IPS-18c (cell line): ENCODE measurements at regions not wholly inside any gene's neighbourhood (a gene's known extent, or its start where the extent isn't known, plus 50 kb on each side); places are given as distances from the start of the nearest gene placed in this dataset.

Experiments used
- H3K4me3 ChIP-seq: 2 replicates; pipeline ENCODE4 v1.7.0; 2013; ENCODE audit warnings: low read depth, mild to moderate bottlenecking, low read length, moderate library complexity; ENCODE audit not compliant: insufficient read depth
- H3K9me3 ChIP-seq: one replicate; pipeline ENCODE4 v1.6.1; 2013; ENCODE audit warnings: mild to moderate bottlenecking, low read length, moderate library complexity; ENCODE audit not compliant: control insufficient read depth, insufficient read depth

DNA sequence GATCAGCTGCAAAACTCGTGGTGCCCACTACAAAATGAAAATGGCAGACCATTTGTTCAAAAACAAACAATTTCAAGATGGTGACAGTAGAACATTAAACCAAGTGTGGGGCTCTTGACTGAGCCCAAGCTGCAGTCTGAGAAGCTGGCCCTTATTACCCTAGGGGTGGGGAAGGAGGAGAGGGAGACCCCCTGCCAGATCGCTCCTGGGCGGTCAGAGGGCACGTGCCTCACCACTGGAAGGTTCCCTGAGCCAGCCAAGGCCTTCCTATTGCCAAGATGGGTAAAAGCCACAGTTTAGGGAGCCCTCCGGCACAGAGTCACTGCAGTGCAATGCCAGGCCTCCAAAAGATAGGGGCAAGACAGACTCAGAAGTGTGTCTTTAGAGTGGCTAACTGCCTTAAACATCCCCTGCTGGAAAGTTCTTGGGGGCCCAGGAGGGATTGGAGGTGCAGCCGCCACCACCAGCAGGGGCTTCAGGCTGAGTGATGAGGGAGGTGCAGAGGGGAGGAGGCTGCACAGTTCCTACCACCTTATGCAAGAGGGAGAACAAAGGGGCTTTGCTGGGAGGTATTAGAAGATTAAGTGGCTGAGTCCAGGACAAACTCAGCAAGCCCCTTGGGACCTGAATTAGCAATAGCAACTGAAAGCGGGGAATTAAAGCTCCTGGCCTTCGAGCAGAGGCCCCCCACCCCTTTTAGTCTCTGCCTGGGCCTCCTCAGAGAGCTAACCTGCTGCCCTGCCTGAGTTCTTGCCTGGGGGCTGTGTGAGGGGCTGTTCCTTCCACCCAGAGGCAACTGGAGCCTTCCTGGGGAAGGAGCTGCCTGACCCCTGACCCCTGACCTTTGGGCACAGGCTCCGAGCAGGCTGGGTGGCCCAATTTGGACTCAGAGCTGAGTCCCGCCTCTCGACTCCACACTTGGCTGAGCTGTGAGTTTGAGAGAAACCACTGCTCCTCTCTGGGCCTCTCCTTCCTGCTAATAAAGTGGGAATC, 88.4 kb downstream of the VEGFA start:
- H3K9me3 ChIP-seq: no peaks in the 10 kb centered on the region
- H3K4me3 ChIP-seq: no peak overlapping the region

DNA sequence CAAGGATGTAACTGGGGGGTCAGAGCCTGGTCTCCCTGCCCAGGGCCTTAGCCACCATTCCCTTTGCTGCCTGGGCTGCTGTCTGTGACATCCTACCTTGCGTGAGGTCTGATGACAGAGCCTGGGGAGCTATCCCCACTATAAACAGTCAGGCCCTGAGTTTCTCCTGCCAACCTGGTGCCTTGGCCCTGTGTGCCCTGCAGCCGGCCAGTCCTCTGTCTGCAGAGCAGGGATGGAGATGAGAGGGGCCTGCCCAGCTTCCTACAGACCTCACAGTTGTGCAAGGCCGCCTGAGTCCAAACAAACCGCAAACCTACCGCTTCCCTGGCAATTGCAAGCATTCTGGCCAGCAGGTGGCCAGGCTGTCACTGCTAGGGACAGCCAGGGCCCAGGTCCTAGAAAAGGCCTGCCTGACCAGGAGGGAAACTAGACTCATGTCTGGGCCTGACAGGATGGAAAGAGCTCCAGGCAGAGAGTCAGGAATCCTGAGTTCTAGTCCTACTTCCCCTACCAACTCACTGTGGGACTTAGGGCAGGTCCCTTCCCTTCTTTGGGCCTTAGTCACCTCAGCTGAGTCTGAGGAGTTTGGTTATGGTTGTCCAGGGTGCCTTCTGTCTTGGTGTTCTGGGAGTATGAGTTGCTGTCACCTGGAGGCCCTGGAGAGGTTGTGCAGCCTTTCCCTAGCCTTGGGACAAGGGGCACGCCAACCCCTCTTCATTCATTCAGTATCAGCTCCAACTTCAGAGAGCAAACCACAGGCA, 86.2 kb downstream of the VEGFA start:
- no peak overlapping the region for H3K4me3 ChIP-seq
- no peaks in the 10 kb centered on the region for H3K9me3 ChIP-seq

DNA sequence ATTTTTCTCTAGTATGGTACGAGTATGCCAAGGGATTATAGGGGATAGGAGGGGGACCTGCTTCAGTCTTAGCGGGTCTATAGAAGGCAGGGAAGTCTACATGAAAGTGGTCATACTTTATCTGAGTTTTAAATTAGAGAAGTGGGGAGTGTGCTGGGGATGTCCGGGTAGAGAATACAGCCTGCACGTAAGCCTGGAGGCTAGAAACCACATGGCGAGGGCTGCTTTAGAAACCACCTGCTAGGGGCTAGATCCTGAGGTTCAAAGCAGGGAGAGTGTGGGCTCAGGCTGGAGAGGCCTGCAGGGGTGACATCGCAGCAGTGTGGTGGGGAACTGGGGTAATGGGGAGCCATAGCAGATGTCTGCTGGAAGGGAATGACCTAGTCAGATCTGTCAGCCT, 85.2 kb downstream of the VEGFA start:
- Histone ChIP-seq H3K9me3 (no peaks in the 10 kb centered on the region), H3K4me3 (no peak overlapping the region)

DNA sequence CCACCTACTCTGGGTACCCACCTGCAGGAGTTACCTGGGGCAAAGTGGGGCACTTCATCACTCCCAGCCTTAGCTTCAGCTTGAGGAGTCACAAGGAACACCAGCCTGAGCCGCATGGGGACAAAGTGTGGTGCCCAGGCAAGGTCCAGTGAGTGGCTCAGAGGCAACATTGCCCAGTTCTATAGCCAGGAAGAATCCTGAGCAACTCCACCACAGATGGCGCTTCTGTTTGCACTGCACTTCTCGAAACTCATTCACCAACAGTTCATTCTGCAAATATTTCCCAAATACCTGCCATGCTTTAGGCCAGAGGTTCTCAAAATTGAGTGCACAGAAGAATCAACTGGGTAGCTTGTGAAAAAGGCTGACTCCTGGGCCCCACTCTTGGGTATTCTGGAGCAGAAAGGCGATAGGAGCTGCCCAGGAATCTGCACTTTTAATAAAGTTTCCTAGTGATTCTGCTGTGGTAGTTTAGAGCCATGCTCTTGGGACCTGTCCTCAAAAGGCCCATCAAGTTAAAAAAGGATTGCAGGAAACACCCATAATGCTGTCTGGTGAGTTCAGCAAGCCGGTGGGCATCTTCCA, 83.1 kb downstream of the VEGFA start:
- no peak overlapping the region for H3K4me3 ChIP-seq

DNA sequence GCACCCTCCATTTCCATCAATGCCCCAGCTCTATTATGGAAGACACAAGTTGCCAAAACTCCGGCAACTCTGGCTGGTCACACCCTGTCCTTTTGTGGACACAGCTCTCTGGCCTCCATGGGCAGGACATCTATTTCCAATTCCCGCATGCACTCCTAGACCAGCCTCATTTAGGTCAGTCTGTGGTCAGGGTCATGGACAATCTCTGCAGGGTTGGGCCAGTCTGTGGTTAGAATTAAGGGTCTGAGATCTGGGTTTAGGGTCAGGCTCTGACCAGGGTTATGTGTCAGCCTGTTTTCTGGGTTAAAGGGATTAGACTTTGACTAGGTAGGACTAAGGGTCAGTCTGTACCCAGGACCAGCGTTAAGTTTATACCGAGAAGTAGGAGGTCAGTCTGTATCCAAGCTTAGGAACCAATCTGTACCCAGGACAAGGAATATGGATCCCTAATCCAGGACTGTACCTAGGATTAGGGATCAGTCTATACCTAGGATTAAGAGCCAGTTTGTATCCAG, 82.4 kb downstream of the VEGFA start:
- Histone ChIP-seq H3K9me3 (no peaks in the 10 kb centered on the region), H3K4me3 (no peak overlapping the region)

More for the DNA sequence above, 83.1 kb downstream of the VEGFA start:
- no peaks in the 10 kb centered on the region for H3K9me3 ChIP-seq

DNA sequence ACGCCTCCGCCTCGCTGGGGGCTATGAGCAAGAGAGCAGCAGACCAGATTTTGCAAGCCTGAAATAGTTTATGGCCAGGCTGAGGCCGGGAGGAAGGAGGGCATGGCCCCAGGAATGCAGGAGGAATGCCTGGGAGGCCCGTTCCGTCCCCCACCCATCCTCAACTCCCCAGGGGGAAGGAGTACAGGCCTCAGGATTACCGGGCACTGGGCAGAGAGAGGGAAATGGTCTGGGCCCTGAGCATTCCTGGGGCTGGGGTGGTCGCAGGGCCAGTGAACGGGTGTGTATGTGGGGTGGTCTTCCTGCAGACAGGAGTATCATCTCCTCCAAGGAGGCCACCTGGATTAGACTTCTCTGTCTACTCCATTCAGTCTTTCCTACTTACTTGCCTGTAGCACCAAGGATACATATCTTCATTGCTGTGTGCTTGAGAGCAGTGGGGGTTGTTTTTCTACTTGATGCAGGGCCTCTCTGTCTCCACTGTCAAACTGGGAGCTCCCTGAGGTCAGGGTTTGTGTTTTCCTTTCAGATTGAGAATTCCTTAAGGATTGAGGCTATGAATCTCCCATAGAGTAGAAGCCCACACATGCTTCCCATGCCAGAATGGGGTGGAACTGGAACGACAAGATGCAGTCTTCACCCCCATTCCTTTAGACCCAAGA, 81.3 kb downstream of the VEGFA start:
- no peak overlapping the region for H3K4me3 ChIP-seq
- H3K9me3 ChIP-seq: no peaks in the 10 kb centered on the region

DNA sequence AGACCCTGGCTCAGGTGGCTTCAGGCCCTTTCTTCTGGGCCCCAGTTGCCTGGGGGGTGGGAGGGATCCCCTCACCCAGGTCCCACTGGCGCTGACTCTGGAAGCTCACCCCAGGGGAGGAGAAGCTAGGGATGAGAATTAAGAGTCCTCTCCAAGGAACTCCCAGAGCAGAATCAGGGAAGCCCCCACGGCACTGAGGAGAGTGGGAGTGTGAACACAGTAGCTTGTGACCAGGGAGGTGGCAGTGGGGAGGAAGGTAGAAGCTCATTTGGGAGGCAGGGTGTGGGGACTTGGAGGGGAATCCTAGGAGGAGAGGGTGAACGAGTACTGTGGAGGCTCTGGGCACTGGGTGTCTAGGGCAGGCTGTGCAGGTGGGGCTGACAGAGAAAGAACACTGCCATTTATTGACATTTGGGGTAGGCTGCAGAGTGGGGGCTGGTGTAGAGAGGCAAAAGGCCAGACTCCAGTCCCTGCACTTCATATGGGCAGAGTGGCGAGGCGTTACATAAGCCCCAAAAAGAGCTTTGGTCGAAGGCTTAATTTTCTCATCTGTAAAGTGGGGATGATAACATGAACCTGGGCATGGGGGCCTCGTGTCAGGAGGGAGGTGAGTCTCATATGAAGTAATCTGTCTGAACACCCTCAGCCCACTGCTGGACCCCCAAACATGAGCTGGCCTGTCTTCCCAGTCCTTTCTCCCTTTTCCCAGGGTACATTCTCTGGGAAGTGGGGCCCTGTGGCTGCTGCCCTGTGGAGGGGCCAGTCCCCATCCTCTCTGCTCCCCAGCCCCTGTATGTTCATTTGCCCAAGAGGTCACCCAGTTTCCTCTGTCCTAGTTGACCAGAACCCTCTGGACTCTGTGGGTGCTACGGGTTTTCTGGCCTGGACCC, 80.5 kb downstream of the VEGFA start:
- no peak overlapping the region for H3K4me3 ChIP-seq
- no peaks in the 10 kb centered on the region for H3K9me3 ChIP-seq

DNA sequence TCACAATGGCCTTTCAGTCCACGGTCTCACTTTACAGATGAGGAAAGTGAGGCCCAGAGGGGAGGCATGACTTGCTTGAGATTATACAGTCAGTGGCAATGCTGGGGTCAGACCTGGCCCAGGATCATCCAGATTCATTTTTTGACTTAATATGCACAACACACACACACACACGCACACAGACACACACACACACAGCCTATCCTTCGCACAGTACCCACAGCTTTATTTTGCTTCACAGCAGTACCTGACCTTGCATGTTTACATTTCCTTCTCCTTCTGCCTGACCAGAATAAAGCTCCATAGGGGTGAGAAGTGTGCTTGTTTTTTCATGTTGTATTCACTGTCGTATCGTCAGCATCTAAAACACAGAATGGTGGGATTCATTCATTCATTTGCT, 79.8 kb downstream of the VEGFA start:
- H3K9me3 ChIP-seq: no peaks in the 10 kb centered on the region
- no peak overlapping the region for H3K4me3 ChIP-seq

DNA sequence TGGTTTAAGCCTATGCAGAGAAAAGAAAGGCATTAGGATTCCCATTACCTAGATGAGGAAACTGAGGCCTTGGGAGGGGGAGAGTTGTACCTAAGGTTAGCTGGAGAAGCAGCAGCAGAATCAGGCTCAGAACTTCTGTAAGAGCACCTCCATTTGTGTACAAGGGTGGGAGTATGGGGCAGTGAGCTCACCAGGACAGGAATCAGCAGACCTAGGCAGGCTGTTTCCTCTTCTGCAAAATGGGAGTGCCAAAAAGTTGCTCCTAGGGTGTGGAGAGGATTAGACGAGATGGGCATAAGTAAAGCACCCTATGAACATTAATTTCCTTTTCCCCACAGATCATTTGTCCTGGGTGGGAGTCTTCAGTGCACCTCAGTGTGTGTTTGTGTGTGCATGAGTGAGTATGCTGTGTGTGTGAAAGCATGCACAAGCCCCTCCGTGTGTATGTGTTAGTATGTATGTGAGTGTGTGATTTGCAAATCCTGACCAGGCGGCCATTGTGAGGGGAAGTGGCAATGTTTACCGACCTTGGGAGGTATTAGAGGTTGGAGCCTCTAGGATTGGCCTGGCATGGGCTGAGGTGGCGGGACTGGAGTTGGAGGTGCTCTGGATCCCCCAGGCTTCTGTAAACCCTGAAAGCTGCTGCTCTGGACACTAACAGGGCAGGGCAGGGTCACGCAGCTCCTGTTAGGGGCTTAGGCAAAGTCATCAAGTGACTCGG, 78.8 kb downstream of the VEGFA start:
- H3K4me3 ChIP-seq: no peak overlapping the region
- no peaks in the 10 kb centered on the region for H3K9me3 ChIP-seq

DNA sequence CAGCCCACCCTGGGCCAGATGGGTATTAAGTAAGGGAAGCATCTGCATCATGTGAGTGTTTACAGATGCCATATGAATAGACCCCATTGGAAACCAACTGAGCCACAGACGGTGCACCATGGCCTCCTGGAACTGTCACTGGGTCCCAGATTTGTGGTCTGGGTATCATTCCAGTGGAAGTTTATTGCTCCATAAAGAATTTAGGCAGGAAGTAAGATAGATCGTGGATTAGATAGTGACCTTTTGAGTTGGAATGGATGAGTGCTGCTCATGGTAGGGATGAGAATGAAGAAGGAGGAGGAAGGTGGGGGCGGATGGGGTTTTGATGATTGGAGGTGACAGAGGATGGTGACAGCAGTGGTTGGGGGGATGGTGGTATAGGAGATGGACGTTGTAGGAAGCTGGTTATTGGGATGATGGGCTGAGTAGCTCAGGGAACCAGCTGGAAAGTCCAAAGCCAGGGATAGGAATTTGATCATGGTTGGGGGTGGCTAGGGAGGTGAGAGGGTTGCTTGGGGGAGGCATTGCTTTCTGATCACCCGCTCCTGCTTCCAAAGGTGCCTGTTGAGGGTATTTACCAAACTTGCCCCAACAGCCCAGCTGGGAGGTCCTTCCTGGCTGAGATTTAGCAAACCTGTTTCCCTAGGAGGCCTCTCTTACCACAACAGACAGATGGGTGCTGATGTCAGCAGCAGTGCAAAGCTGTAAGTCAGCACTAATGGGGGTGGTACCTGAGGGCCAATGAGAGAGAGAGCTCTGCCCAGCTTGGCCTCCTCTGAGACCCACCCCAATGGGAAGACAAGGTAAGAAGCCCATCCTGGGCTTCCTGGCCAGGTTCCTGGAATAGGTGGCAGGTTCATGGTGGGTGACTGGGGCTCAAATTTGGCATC, 78.0 kb downstream of the VEGFA start:
- H3K4me3 ChIP-seq: no peak overlapping the region

DNA sequence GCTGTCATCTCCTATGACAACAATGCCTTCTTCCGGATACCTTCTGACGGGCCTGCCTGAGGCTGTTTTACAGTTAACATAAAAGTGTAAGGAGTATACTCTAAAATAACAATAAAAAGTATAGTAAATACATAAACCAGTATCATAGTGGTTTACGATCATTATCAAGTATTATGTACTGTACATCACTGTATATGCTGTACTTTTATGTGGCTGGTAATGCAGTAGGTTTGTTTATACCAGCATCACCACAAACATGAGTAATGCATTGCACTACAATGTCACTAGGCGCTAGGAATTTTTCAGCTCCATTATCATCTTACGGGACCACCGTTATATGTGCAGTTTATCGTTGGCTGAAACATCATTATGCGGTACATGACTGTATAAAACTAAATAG, 76.5 kb downstream of the VEGFA start:
- Histone ChIP-seq H3K4me3 (no peak overlapping the region), H3K9me3 (no peaks in the 10 kb centered on the region)

More for the DNA sequence above, 78.0 kb downstream of the VEGFA start:
- no peaks in the 10 kb centered on the region for H3K9me3 ChIP-seq

DNA sequence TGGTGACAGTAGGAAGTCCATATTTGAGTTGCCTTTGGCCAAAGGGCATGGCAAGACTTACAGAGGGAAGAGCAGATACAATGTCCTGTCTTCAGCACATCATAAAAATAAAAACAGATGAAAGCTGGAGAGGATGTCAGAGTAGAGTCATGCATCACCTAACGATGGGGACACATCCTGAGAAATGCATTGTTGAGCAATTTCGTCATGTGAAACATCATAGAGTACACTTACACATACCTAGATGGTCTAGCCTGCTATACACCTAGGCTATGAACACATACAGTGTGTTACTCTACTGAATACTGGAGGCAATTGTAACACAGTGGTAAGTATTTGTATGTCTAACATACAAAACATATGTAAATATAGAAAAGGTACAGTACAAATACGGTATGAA, 75.6 kb downstream of the VEGFA start:
- Histone ChIP-seq H3K9me3 (no peaks in the 10 kb centered on the region), H3K4me3 (no peak overlapping the region)

DNA sequence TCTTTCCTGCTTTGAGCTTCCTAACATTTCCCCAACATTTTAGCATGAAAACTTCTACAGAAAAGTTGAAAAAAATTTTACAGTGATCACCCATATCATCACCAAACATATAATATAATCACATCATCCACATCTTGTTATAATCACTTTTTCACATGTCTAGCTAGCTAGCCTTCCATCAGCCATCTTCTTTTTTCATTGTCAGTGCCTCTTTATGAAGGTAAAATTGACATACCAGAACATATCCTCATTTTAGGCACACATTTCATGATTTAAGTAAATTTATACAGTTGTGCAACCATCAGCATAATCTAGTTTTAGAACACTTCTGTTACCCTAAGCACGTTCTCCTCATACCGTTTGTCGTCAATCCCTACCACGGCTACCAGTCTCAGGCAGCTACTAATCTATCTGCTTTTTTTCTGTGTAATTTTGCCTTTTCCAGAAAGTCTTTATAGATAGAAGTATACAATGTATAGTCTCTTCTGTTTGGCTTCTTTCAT, 73.7 kb downstream of the VEGFA start:
- H3K9me3 ChIP-seq: no peaks in the 10 kb centered on the region
- H3K4me3 ChIP-seq: no peak overlapping the region

DNA sequence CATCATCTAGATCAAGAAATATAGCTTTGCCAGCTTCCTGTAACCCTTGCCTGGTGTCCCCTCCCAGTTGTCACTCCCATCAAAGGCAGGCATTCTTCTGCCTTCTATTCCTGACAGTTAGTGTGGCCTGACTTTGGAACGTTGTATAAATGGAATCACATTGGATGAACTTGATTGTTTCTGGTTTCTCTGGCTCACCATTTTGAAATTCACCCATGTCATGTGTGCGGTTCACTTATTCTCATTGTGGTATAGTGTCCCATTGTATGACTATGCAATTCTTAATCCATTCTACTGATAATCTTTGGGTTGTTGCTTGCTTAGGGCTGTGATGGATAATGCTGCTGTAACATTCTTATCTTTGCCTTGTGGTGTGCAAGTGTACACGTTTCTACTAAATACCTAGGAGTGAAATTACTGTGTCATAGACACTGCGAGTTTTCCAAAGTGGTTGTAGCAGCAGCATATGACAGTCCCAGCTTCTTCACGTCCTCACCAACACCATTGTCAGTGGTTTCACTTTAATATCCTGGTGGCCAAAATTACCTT, 73.2 kb downstream of the VEGFA start:
- no peaks in the 10 kb centered on the region for H3K9me3 ChIP-seq

More for the DNA sequence above, 73.2 kb downstream of the VEGFA start:
- no peak overlapping the region for H3K4me3 ChIP-seq
